Lower lobe of right lung (tissue), 2 donors: ENCODE measurements at regions not wholly inside any gene's neighbourhood (a gene's known extent, or its start where the extent isn't known, plus 50 kb on each side); places are given as distances from the start of the nearest gene placed in this dataset.
"Not testable (repeated sequence)": the region's sequence is repeated elsewhere in the genome, so short reads cannot be mapped to it uniquely, and the experiment has no call there.

Source experiments
- ATAC-seq, 2 donors: fragments of 200-7000 bp; cut with Tn5 transposase; one replicate each; pipeline ENCODE4 v1.9.1; 2020 to 2022; ENCODE audit warnings: mild to moderate bottlenecking in 2 of 2, moderate library complexity in 2 of 2
- DNase-seq: peaks from one replicate; pipeline ENCODE4 v3.0.0-alpha.2; 2020
- H3K27ac ChIP-seq: fragments of 200-600 bp; one replicate; pipeline ENCODE4 v1.8.0; 2022
- H3K27me3 ChIP-seq: fragments of 200-600 bp; one replicate; pipeline ENCODE4 v1.8.0; 2022; ENCODE audit warnings: low read depth
- H3K36me3 ChIP-seq: fragments of 200-600 bp; one replicate; pipeline ENCODE4 v1.8.0; 2022; ENCODE audit warnings: mild to moderate bottlenecking
- H3K4me1 ChIP-seq: fragments of 200-600 bp; one replicate; pipeline ENCODE4 v1.8.0; 2022
- H3K4me3 ChIP-seq: fragments of 200-600 bp; one replicate; pipeline ENCODE4 v1.8.0; 2022; ENCODE audit warnings: mild to moderate bottlenecking
- H3K9me3 ChIP-seq: fragments of 200-600 bp; one replicate; pipeline ENCODE4 v1.8.0; 2022
- CTCF ChIP-seq: fragments of 200-600 bp; IDR thresholded peaks from one replicate; pipeline ENCODE4 v1.8.0; 2022; ENCODE audit warnings: antibody characterized with exemption, mild to moderate bottlenecking
- intact Hi-C: fragments of 100-400 bp; cut with DNase I; formaldehyde crosslinking; loops from one replicate; pipeline ENCODE4 v1.11.0; 2022
- donor health status: DM: no; HTN: yes; CAD: no; lungs with severe emphysema.

GRCh38 chr2:113370030-113370429 is 67.5 kb upstream of the ZNG1B start:
- no peak for TF ChIP-seq CTCF
- DNase-seq (no peak), ATAC-seq (no peak)
- intact Hi-C loops, result no loop called here
- no peaks in the 10 kb centered on the region for H3K9me3 ChIP-seq
- H3K4me1 ChIP-seq, result peaks cover 4% of the 10 kb centered on the region
- no peaks in the 10 kb centered on the region for H3K27me3 ChIP-seq
- no peak overlapping the region for H3K4me3 ChIP-seq
- H3K36me3 ChIP-seq, result no peaks in the 10 kb centered on the region
- no peak overlapping the region for H3K27ac ChIP-seq

DNA sequence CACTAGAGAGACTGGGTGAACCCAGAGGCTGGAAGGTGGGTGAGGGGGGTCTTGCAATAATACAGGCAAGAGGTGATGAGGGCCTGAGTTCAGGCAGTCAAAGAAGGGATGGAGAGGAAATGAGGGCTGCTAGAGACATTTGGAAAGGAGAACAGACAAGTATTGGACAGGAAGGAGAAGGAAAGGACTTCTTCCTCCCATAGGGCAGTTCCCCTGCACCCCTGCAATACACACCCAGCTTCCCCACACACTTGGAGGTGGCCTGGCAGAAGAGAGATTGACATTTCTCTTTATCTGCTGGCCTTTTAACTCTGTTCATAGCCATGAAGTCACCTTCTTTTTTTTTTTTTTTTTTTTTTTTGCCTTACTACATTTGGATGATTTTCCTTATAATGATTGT is 68.9 kb upstream of the ZNG1B start:
- ATAC-seq, DNase-seq, H3K9me3 ChIP-seq, H3K36me3 ChIP-seq, H3K27me3 ChIP-seq, H3K4me1 ChIP-seq, H3K4me3 ChIP-seq, H3K27ac ChIP-seq, intact Hi-C loops: not testable (repeated sequence)

GRCh38 chr2:113366821-113367220 is 70.7 kb upstream of the ZNG1B start:
- H3K27ac ChIP-seq, H3K4me3 ChIP-seq, H3K27me3 ChIP-seq, ATAC-seq, intact Hi-C loops, H3K36me3 ChIP-seq, H3K9me3 ChIP-seq, H3K4me1 ChIP-seq, DNase-seq: not testable (repeated sequence)

DNA sequence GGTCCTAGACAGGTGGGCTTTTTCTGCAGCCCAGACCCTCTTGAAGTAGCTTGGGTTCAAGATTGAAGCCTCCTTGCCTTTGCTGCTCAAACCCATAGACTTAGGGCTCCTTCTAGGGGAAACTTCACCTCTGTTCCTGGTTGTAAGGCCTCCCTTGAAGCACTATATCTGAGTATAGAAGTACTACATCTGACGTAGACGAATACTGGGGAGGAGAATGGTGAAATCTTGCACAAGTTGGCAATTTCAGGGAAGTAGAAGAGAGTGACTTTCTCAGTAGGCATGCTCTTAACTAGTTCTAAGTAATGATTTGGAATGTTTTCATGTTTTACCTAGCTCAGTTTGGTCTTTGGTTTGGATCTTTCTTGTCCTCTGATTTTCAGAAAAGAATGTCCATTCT is 71.7 kb upstream of the ZNG1B start:
- peak; percentile 60 for ATAC-seq
- H3K36me3 ChIP-seq, H3K27me3 ChIP-seq, DNase-seq, H3K27ac ChIP-seq, intact Hi-C loops, H3K9me3 ChIP-seq, H3K4me1 ChIP-seq, H3K4me3 ChIP-seq: not testable (repeated sequence)

- ATAC-seq, H3K27ac ChIP-seq, H3K36me3 ChIP-seq, H3K4me3 ChIP-seq, intact Hi-C loops, H3K27me3 ChIP-seq, H3K9me3 ChIP-seq, DNase-seq, H3K4me1 ChIP-seq: not testable (repeated sequence)
Measured at GRCh38 chr2:113365290-113365689, 72.2 kb upstream of the ZNG1B start.

GRCh38 chr2:113361051-113361450 is 76.4 kb upstream of the ZNG1B start:
- DNase-seq, result peak; percentile 75
- peak; percentile 70 to 76 for ATAC-seq
- Histone ChIP-seq H3K9me3 (no peaks in the 10 kb centered on the region), H3K36me3 (no peaks in the 10 kb centered on the region), H3K4me3 (no peak overlapping the region), H3K27ac (peak overlapping the region; percentile 9), H3K4me1 (peaks cover 7% of the 10 kb centered on the region), H3K27me3 (no peaks in the 10 kb centered on the region)
- intact Hi-C loops, result no loop called here
- no peak for TF ChIP-seq CTCF

- DNase-seq (no peak), ATAC-seq (no peak)
- H3K36me3 ChIP-seq, result no peaks in the 10 kb centered on the region
- H3K4me3 ChIP-seq, result no peak overlapping the region
- intact Hi-C loops, result no loop called here
- TF ChIP-seq CTCF, result no peak
- H3K4me1 ChIP-seq, result peaks cover 12% of the 10 kb centered on the region
- no peaks in the 10 kb centered on the region for H3K9me3 ChIP-seq
- no peak overlapping the region for H3K27ac ChIP-seq
- H3K27me3 ChIP-seq, result no peaks in the 10 kb centered on the region
Measured at GRCh38 chr2:113357071-113357470, 78.3 kb upstream of the PAX8 start.

GRCh38 chr2:113356284-113356683 is 77.6 kb upstream of the PAX8 start:
- ATAC-seq, result peak; percentile 85 to 92

GRCh38 chr2:113355339-113356015 is 76.8 kb upstream of the PAX8 start:
- ATAC-seq, result peak; percentile 71 to 74
- not testable (repeated sequence) for DNase-seq

More at GRCh38 chr2:113356284-113356683, 77.6 kb upstream of the PAX8 start:
- H3K4me3 ChIP-seq, H3K27me3 ChIP-seq, intact Hi-C loops, DNase-seq, H3K36me3 ChIP-seq, H3K9me3 ChIP-seq: not testable (repeated sequence)
- H3K4me1 ChIP-seq, result peaks cover 12% of the 10 kb centered on the region
- peak overlapping the region; percentile 77 for H3K27ac ChIP-seq

More at GRCh38 chr2:113355339-113356015, 76.8 kb upstream of the PAX8 start:
- Histone ChIP-seq H3K27ac (peak overlapping the region; percentile 77), H3K4me1 (peaks cover 12% of the 10 kb centered on the region)
- intact Hi-C loops, H3K27me3 ChIP-seq, H3K36me3 ChIP-seq, H3K9me3 ChIP-seq, H3K4me3 ChIP-seq: not testable (repeated sequence)
